Left lobe of liver (tissue), 2 donors: ENCODE measurements at regions not wholly inside any gene's neighbourhood (a gene's known extent, or its start where the extent isn't known, plus 50 kb on each side); places are given as distances from the start of the nearest gene placed in this dataset.

ENCODE experiments used
- ATAC-seq: fragments of 200-7000 bp; cut with Tn5 transposase; one replicate; pipeline ENCODE4 v1.9.1; 2020; ENCODE audit warnings: mild to moderate bottlenecking, moderate library complexity
- DNase-seq: peaks from one replicate; pipeline ENCODE4 v3.0.0-alpha.2; 2020; ENCODE audit warnings: low spot score
- donor health status: DM: no; HTN: no; CAD: no; lungs with moderate emphysema.
- donor health status: DM: no; HTN: yes; CAD: no.

- no peak for DNase-seq
- no peak for ATAC-seq
Observed at GRCh38 chr11:76277298-76278175, 71.2 kb upstream of the WNT11 start.

DNA sequence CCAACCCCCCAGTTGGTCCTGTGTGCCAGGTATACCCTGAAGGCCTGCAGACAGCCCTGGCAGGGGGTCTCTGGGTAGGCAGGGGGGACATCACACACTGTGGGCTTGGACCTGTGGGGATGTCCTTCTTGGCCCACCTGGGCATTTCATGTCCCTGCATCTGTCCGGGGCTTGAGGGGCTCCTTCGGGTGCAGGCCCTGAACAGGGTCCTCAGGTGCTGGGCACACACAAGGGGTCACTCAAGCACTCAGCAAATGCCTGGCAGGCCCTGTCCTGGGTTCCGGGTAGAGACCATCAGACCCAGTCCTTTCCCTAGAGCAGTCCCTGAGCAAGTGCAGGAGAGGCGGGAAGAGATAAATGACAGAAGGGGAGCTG, 70.5 kb upstream of the WNT11 start:
- ATAC-seq (peak; percentile 11), DNase-seq (no peak)

DNA sequence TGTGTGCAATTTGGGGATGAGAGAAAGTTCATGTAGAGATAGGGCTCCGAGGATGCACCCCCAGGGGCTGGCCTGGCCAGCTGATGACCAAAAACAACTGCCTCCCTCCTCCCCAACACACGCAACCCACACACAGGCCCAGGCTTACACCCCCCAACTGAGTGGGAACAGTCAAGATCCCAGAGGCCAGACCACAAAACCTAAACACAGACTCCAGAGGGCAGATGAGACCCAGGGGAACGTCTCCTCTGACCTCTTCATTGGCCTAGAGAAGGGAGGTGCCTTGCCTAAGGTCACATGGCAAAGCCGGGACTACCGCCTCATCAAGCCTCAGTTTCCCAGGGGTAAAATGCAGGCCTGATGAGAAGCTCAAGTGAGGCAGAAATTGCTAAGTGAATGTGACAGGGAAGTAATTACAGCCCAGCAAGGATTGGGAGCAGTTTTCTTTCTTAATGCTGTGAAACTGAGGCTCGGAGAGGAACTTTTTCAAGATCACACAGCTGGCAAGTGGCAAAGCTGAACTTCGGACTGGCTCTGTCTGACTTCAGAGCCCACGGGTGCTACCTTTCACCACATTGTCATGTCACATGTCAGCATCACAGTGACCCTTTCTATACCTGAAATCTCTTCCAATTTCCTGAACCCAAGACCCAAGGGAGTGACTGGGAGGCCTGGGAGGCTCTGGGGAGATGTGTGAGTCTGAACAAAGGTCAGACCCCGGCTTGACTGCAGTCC, 69.9 kb upstream of the WNT11 start:
- DNase-seq (peak; percentile 60), ATAC-seq (peak; percentile 88)

DNA sequence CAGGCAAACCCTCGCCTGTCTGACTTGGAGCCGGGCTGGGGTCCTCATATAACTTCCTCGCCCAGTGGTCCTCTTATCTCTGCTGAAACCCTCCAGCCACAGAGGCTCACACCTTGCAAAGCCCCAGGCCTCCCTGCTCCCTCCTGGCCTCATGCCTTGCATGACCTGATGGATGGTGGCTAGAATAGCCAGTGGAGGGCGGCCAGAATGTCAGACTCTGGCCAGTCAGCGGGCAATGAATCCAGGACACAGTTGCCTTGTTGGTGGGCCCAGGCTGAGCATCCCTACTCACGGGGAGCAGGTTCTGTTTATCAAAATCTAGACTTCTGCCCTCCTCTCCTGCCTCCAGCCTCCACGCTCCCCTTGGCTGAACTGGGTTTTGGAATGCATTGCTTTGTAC, 69.1 kb upstream of the WNT11 start:
- DNase-seq: no peak

DNA sequence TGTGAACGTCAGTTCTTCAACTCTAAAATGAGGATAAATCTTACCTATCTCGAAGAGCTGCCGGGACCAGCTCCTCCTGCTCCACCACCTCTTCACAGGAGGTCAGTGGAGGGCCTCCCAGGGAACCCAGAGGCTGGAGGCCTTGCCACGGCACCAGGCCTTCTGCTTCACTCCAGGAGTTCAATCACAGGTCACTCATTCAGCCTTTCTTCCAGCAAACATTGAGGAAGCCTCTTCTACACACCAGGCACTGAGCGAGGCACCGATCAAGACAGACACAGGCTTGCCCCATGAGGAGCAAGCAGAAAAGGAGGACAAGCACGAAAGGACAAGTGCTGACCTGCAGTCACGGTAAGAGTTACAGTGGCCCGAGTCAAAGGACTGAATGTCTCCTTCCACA, 64.8 kb upstream of the WNT11 start:
- DNase-seq (no peak), ATAC-seq (no peak)

More for the DNA sequence above, 69.1 kb upstream of the WNT11 start:
- ATAC-seq: no peak

GRCh38 chr11:76270389-76270788, 64.1 kb upstream of the WNT11 start:
- DNase-seq (no peak), ATAC-seq (no peak)

- DNase-seq: no peak
- peak; percentile 24 for ATAC-seq
Observed at GRCh38 chr11:76269661-76270261, 63.5 kb upstream of the WNT11 start.

GRCh38 chr11:76269247-76269646, 62.9 kb upstream of the WNT11 start:
- ATAC-seq (peak; percentile 96), DNase-seq (peak; percentile 88)

- ATAC-seq (no peak), DNase-seq (no peak)
Observed at GRCh38 chr11:76268498-76268897, 62.2 kb upstream of the WNT11 start.

- ATAC-seq: no peak
- DNase-seq: no peak
Observed at GRCh38 chr11:76267556-76267955, 61.3 kb upstream of the WNT11 start.

GRCh38 chr11:76266286-76267100, 60.2 kb upstream of the WNT11 start:
- no peak for ATAC-seq
- no peak for DNase-seq

DNA sequence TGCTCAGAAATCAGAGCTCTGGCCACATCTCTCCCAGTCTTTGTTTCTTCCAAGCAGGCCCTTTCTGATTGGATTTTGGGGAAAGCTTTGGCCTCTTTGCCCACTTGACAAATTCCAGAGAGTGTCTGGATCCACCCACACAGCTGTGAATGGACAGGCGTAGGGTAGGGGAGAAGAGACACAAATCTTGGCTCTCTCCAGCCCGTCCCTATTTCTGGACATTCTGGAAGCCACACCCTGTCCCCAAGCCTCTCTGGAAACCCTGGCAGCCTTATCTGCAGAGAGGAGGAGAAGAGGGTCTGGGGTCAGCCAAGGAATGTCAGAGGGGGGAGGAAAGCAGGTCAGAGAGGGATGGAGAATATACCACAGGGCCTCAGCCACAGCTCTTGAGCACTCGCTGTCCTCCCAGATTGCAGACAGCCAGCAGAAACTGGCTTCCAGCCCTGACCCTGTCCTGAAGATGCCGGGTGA, 59.5 kb upstream of the WNT11 start:
- ATAC-seq (no peak), DNase-seq (no peak)

- no peak for ATAC-seq
- no peak for DNase-seq
Observed at GRCh38 chr11:76263657-76264056, 57.4 kb upstream of the WNT11 start.

GRCh38 chr11:76263166-76263565, 56.9 kb upstream of the WNT11 start:
- DNase-seq (no peak), ATAC-seq (no peak)

DNA sequence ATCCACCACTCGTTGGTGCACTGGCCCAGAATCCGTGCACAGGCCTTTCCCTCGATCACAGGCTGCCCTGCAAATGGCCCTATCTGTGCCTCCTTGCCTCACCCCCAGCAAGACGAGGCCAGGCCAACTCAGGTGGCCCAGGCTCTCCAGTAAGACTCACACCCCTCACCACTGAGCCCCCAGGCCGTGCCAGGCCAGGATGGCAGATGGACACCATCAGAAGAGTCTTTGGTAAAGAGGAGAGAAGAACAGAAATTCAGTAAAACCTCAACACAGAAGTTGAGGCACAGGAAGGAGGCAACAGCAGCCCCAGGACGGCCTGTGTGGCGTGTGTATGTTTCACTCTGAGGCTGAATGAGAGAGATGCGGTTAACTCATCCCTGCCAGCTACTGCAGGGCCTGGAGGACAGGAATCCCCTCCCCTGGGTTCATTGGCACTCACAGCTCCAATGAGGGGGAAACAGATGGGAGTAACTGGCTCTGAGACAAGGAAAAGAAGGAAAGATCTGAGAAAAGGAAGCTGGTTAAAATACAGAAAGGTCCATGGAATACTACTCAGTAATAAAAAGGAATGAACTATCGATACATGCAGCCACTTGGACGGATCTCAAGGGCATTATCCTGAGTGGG, 54.1 kb upstream of the WNT11 start:
- no peak for ATAC-seq
- DNase-seq: no peak

- DNase-seq: no peak
- ATAC-seq: no peak
Observed at GRCh38 chr11:76259299-76259908, 53.1 kb upstream of the WNT11 start.

DNA sequence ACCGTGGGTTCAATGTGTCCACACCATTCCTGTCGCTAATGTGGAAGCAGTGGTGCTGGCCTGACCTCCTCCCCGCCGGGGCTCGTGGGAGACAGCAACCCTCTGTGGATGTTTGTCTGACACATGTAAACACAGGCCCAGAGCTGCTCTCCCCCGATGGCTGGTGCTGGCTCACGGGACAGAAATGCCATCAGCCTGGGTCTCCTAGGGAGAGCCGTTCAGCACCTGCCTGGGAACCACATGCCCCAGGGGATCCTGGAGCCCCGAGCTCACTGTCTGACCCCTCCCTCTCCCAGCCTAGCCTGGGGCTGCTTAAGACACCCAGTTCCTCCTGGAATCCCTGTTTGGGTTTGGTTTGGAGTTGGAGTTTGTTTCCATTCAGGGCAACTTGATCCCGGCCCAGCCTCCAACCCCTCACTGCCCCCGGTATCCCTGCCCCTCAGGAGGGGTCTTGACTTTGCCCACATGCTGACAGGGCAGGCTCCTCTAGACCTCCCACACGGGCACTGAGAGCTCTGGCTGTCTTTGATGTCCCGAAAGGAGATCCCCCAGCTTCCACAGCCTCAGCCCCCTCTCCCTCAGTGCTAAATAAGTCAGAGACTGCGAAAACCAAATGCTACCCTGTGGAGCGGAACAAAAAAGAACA, 50.9 kb upstream of the WNT11 start:
- DNase-seq (no peak), ATAC-seq (no peak)

DNA sequence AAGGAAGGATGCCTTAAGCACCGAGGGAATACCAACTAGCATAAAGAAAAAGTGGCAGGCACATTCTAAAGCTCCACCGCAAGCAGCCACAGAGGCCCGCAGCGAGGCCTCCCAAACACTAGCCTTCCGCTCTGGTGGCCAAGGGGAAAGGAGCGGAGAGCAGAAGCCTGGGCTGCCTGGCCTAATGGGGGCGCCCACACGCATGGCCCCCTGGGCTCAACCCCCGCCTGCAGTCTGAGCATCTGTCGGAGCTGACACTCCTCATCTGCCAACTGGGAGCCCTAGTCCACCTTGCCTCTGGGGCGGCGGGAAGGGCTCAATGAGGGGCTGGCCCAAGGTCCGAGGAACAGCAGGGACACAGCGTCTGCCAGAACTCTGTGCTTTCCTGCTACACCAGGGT, 50.1 kb upstream of the WNT11 start:
- DNase-seq (no peak), ATAC-seq (no peak)
